ENCODE measurements at regions not wholly inside any gene's neighbourhood (a gene's known extent, or its start where the extent isn't known, plus 50 kb on each side); places are given as distances from the start of the nearest gene placed in this dataset.

- DNase-seq = no peak
Observed at GRCh38 chr4:86530183-86530582, 63.9 kb upstream of the PTPN13 start.

GRCh38 chr4:86531440-86531839, 62.7 kb upstream of the PTPN13 start:
- no peak for DNase-seq

GRCh38 chr4:86532851-86533250, 61.3 kb upstream of the PTPN13 start:
- DNase-seq = no peak

GRCh38 chr4:86536151-86536550, 58.0 kb upstream of the PTPN13 start:
- no peak for DNase-seq

- DNase-seq = no peak
Observed at GRCh38 chr4:86542319-86543027, 51.6 kb upstream of the PTPN13 start.

GRCh38 chr4:86543080-86543479, 51.0 kb upstream of the PTPN13 start:
- DNase-seq = no peak

GRCh38 chr4:86543560-86544309, 50.4 kb upstream of the PTPN13 start:
- DNase-seq = no peak

GRCh38 chr4:86544310-86544966, 49.7 kb upstream of the PTPN13 start:
- no peak for DNase-seq

All from left hindlimb (tissue), 1 donor.